NCI-H2107 treated with DMSO at 0.1 percent for 48 hours (cell line): ENCODE measurements at regions not wholly inside any gene's neighbourhood (a gene's known extent, or its start where the extent isn't known, plus 50 kb on each side); places are given as distances from the start of the nearest gene placed in this dataset.
"Not testable (repeated sequence)": the region's sequence is repeated elsewhere in the genome, so short reads cannot be mapped to it uniquely, and the experiment has no call there.

Source experiments
- DNase-seq: peaks from one replicate; lab custom pipeline; 2025; ENCODE audit not compliant: unreplicated experiment; lab: John Stamatoyannopoulos, UW

DNA sequence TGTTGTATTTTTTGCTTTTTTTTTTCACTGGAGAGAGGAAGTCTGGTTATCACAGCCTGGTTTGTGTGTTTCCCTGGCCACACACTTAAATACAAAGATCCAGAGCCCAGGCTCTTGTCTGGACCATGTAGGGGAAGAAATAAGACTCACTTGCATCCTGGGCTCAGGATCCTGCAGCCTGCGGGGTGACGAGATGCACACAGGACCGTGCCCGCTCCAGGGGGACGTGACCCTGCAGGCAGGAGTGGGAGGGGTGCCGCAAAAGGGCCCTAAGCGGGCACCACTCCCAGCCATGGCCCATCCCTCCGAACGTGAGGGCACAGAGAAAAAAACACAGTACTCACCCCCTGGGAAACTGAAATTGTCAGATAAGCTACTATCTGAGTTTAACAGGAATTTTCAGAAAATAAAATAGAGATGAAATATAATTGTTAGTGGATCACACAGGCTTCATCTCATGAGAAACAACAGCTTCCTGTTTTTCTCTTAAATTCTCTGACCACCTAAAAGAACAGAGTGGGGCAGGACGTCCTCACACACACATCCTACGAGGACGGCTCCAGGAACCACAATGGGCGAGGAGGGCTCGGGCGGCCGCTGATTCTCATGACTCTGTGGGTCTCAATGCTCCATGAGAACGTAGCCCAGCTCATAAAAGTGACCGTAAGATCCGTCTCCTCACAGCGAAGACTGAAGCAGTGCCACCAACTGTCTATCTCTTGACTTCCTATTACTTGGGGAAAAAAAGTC is 142.6 kb upstream of the ALKAL2 start:
- no peak for DNase-seq

DNA sequence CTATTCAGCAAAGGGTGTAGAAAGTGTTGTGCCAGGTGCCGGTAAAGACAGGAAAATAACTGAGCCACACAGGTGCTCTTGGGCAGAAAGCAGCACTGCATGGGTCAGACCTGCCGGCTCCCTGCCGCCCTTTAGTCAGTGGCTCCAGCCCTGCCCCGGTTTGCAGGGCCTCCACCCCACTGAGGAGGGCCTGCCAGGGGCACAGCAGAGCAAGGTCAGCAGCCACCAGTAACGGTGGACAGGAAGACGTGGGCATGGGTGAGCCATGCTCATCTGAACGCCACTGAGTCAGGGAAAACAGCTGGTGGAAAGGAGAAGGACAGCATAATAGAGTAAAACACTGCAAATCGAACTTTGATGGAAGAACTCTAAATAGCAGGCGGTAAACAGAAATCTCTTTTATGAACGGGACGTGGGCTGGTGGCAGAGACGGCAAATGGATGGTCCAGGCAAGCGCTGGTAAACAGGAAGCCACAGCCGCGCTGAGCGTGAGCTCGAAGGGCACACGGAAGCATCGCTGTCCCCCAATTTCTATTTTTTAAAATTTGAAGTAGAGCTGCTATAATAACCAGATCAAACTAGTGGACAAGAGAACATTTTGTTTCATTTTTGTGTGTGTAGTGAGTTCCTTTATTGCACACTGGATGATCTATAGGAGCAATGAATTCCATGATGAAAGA is 141.8 kb upstream of the ALKAL2 start:
- DNase-seq = no peak

DNA sequence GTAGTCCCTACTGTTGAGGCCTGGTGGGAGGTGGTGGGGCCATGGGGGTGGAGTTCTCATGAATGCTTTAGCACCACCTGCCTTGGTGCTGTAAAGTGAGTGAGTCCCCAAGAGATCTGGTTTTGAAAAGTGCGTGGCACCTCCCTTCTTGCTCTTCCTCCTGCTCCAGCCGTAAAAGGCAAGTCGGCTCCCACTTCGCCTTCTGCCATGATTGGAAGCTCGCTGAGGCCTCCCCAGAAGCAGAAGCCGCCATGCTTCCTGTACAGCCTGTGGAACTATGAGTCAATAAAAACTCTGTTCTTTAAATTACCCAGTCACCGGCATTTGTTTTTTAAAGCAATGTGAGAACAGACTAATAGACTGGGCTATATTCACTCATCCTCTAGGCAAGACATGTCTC is 141.3 kb upstream of the ALKAL2 start:
- DNase-seq = no peak

GRCh38 chr2:428591-428990 is 140.7 kb upstream of the ALKAL2 start:
- no peak for DNase-seq

DNA sequence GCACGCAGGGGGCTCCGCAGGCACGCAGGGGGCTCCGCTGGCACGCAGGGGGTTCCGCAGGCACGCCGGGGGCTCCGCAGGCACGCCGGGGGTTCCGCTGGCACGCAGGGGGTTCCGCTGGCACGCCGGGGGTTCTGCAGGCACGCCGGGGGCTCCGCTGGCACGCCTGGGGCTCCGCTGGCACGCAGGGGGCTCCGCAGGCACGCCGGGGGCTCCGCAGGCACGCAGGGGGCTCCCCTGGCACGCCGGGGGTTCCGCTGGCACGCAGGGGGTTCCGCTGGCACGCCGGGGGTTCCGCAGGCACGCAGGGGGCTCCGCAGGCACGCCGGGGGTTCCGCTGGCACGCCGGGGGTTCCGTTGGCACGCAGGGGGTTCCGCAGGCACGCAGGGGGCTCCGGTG is 138.8 kb upstream of the ALKAL2 start:
- not testable (repeated sequence) for DNase-seq

DNA sequence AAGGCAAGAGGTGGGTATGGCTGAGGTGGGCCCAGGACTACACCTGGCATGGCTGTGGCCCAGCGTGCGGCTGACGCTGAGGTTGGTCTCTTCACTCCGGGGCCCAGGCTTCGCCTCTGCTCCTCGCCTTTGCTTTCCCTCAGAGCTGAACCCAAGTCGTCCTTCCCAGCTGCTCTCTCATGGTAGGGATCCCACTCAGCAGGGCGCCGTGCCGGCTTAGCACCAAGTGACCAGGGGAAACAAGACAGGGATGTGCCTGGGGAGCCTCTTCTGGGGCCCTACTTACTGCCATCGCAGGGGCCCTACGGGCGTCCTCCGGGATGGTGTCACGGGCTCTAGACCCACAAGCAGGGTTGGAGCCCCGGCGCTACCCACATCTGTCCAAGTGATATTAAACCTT is 138.1 kb upstream of the ALKAL2 start:
- DNase-seq = no peak

GRCh38 chr2:425243-425642 is 137.4 kb upstream of the ALKAL2 start:
- DNase-seq = no peak

DNA sequence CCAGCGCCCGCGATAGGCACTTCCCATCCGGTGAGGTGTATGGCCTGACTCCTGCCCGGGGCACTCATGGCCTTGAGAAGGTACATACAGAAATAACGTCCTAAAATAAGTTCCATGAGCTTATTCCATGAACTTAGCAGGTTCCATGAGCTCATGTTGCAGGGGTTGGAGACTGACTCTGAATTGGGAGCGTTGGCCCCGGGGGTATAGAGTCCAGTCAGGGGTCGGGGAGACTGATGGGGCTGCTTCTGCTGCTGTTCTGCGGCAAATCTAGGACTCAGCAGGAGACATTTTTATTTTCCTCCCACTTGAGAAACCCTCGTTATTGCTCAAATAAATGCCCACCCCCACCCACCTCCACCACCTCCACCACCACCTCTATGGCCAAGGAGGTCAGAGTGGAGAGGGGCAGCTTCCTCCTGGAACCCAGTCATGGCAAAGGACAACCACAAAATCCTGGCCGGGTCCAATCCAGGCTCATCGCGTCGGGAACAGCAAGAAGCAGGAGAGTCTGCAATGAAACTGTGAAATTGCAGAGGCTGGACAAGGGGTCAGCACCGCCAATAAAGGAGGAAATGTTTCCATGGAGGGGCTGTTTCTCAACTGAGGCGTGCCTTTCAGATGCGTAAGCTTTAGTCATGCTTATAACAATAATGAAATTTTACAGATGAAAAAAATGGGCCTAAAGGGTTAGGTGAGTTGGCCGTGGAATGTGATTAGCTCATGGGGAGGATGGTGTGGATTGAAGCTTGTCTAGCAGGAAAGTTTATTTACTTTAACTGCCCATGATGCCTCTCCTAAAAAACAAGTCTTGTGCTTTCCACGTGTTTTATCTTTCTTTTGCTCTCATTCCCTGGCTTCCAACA is 136.6 kb upstream of the ALKAL2 start:
- no peak for DNase-seq

- DNase-seq = no peak
These were observed 135.6 kb upstream of the ALKAL2 start for GRCh38 chr2:423479-423878.

DNA sequence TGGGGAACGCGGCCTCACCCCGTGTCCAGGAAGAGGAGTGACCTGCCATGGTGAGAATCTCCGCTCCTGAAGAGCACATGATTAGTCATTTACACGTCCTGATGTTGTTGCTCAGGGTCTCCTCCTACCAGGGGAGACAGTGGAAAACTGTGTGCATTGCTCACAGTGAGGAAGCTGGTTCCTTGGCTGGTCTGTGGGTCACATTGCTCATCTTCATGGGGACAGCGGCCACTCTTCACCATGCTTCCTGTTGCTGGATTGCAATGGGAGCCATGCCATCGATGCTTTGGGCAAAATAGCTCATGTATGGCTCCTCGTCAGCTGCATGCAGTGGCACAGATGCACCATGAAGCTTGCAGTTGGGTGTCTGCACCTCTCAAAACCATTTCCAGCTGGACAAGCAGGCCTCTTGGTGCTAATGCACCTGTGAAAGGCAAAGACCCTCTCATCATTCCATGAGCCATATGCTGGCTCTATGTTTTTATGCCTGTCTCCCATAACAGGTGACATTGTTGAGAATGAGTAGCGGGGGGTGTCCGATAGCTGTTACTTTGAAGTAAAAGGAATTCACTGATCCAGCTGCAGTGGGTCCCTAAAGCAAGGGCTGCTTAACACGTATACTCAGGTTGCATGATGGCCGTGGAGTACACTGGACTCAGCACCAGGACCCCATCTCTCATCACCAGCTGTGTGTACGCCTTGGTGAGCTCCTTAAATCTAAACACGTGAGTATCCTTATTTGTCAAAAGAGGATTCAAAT is 135.0 kb upstream of the ALKAL2 start:
- no peak for DNase-seq

DNA sequence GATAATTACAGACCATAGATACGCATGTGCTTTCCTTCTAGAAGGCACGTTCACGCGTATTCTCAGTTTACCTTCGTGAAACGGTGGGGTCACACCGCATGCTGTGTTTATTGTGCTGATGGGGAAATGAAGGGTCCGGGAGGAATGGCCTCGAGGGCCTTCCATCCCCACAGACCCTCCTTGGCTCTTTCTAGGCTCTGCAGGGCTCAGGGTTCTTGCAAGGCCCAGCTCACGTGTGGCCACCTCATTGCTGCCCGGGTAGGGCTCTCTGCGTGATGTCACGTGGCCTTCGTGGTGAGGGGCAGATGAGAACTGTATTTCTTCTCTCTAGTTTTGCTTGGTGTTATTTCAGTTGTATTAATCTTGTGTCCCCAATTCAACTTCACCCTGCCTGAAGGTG is 133.5 kb upstream of the ALKAL2 start:
- no peak for DNase-seq

- DNase-seq = no peak
These were observed 131.9 kb upstream of the ALKAL2 start for GRCh38 chr2:419687-420317.

GRCh38 chr2:417662-418061 is 129.8 kb upstream of the ALKAL2 start:
- no peak for DNase-seq

DNA sequence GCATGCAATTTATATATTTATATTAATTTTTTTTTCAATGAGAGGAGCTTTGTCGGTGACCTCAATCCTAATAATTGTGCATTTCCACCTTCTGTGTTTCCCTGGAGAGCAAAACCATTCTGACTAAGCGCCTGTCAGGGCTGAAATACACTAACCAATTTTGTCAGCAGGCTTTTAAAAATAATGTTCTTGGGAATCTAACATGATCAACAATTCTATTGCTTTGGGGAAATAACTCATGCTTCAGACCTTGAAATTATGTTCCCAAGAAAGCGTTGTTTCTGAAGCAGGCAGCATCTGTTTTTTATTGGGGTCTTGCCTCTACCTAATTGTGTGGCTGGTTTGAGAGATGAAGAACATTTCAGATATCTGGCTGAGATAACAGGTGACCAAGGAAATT is 129.1 kb upstream of the ALKAL2 start:
- no peak for DNase-seq

DNA sequence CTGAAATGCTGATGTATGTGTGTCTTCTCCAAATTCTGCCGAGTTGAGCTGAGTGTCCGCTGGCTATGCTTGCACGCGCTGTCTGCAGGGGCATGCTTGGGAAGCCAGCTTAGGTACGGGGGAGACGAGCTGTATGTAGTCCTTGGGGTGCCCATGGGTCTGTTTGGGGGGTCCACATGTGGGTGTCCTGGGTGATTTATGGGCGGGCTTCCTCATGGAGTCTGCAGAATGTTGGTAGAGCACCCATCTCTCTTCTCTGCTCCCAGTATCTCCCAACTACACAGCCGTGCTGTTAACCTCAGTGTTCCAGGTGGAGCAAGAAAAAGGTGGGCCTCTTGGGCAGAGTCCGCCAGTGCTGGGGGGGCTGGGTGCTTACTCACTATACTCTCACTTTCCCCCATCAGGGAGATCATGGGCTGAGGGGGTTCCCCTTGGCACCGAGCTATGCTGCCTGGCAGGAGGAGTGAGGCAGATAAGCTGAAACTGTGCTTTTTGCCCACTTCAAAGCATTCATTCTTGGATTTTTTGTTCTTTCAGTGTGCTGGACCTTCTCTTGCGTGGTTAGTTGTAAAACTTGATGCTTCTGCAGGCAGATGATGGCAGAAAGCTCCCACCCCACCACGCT is 128.2 kb upstream of the ALKAL2 start:
- DNase-seq = no peak

- DNase-seq = no peak
These were observed 121.6 kb upstream of the ALKAL2 start for GRCh38 chr2:409523-409922.

DNA sequence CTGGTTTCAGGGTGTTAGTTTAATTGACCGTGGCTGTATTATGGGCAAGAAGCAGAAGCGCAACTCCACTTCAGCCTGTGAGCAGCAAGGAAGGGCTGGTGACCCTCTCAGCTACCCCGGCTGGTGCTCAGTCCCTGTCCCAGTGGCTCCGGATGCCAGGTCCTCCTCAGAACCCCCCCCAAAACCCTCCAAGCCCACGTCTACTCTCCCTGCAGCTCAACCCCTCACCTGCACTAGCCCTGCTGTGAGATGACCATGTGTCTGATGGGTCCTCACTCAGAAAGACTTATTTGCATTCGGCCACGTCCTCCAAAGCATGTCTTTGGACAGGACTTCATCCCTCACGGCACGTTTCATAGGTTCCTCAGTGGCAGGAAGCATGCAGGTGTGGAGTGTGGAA is 119.7 kb upstream of the ALKAL2 start:
- no peak for DNase-seq

GRCh38 chr2:406876-407275 is 119.0 kb upstream of the ALKAL2 start:
- no peak for DNase-seq

- DNase-seq = no peak
These were observed 118.3 kb upstream of the ALKAL2 start for GRCh38 chr2:406231-406630.

- no peak for DNase-seq
These were observed 116.7 kb upstream of the ALKAL2 start for GRCh38 chr2:404581-404980.
